HEK293 (cell line): ENCODE measurements at regions not wholly inside any gene's neighbourhood (a gene's known extent, or its start where the extent isn't known, plus 50 kb on each side); places are given as distances from the start of the nearest gene placed in this dataset.

Experiments
- CTCF ChIA-PET: fragments of 350-600 bp; formaldehyde crosslinking; extraction: SDS; loops from one replicate; lab custom pipeline; 2021; ENCODE audit warnings: antibody characterized with exemption; lab: Yijun Ruan, JAX
- POLR2A ChIA-PET: fragments of 300-600 bp; formaldehyde crosslinking; extraction: SDS; loops from one replicate; lab custom pipeline; 2020; ENCODE audit warnings: antibody characterized with exemption, inconsistent platforms; lab: Yijun Ruan, JAX
- H3K27ac ChIP-seq: fragments of 200-500 bp; sonication (Bioruptor generic); 2 replicates; pipeline ENCODE4 v1.5.1; 2014; ENCODE audit warnings: low read depth, low read length, control low read depth, inconsistent platforms; ENCODE audit errors: extremely low read depth
- H3K36me3 ChIP-seq, 2 experiments: fragments of 200-500 bp in 1 of 2; sonication (Bioruptor generic) in 1 of 2; 1 replicate in 1 of 2; 2 replicates in 1 of 2; pipeline ENCODE4 v1.5.1; 2014 to 2017; ENCODE audit warnings: inconsistent platforms in 2 of 2, low read length in 2 of 2; ENCODE audit not compliant: control insufficient read depth in 2 of 2, insufficient read depth in 1 of 2
- H3K4me1 ChIP-seq: fragments of 200-500 bp; sonication (Bioruptor generic); 2 replicates; pipeline ENCODE4 v1.5.1; 2014; ENCODE audit warnings: mild to moderate bottlenecking, low read length, inconsistent platforms; ENCODE audit not compliant: control insufficient read depth, insufficient read depth
- H3K4me3 ChIP-seq: 2 replicates; pipeline ENCODE4 v1.5.1; 2011; ENCODE audit warnings: low read depth, mild to moderate bottlenecking, control low read depth, low read length, moderate library complexity
- H3K9me3 ChIP-seq: fragments of 200-500 bp; sonication (Bioruptor generic); 2 replicates; pipeline ENCODE4 v1.5.1; 2014; ENCODE audit warnings: low read depth, low read length, inconsistent platforms; ENCODE audit not compliant: control insufficient read depth, insufficient read depth
- GLIS1 ChIP-seq: fragments of 450-650 bp; formaldehyde crosslinking; IDR thresholded peaks from 2 replicates; pipeline ENCODE4 v1.5.1; 2016; ENCODE audit warnings: missing biosample characterization, missing genetic modification characterization
- IKZF3 ChIP-seq: fragments of 450-650 bp; IDR thresholded peaks from 2 replicates; pipeline ENCODE4 v1.5.0; 2018; ENCODE audit warnings: missing biosample characterization, mild to moderate bottlenecking, missing genetic modification characterization, moderate library complexity
- MZF1 ChIP-seq: fragments of 450-650 bp; formaldehyde crosslinking; IDR thresholded peaks from 2 replicates; pipeline ENCODE4 v1.5.1; 2017; ENCODE audit warnings: missing biosample characterization, missing genetic modification characterization, borderline replicate concordance
- SCRT1 ChIP-seq: fragments of 450-650 bp; formaldehyde crosslinking; IDR thresholded peaks from 2 replicates; pipeline ENCODE4 v1.5.1; 2016; ENCODE audit warnings: missing biosample characterization, missing genetic modification characterization, borderline replicate concordance
- ZBTB21 ChIP-seq: fragments of 450-650 bp; formaldehyde crosslinking; IDR thresholded peaks from 2 replicates; pipeline ENCODE4 v1.5.1; 2017; ENCODE audit warnings: missing biosample characterization, missing genetic modification characterization
- ZBTB8A ChIP-seq: fragments of 450-650 bp; formaldehyde crosslinking; IDR thresholded peaks from 2 replicates; pipeline ENCODE4 v1.5.1; 2016; ENCODE audit warnings: missing biosample characterization, missing genetic modification characterization
- ZNF2 ChIP-seq: fragments of 450-650 bp; formaldehyde crosslinking; IDR thresholded peaks from 2 replicates; pipeline ENCODE4 v1.5.1; 2016; ENCODE audit warnings: missing biosample characterization, missing genetic modification characterization
- ZNF221 ChIP-seq: fragments of 450-650 bp; formaldehyde crosslinking; IDR thresholded peaks from 2 replicates; pipeline ENCODE4 v1.5.1; 2017; ENCODE audit warnings: missing biosample characterization, missing genetic modification characterization, borderline replicate concordance
- ZNF341 ChIP-seq: fragments of 450-650 bp; formaldehyde crosslinking; IDR thresholded peaks from 2 replicates; pipeline ENCODE4; 2016; ENCODE audit warnings: low read depth, missing biosample characterization, missing genetic modification characterization
- ZNF350 ChIP-seq: fragments of 450-650 bp; formaldehyde crosslinking; IDR thresholded peaks from 2 replicates; pipeline ENCODE4 v1.5.0; 2017; ENCODE audit warnings: missing biosample characterization, mild to moderate bottlenecking, missing genetic modification characterization
- ZNF560 ChIP-seq: fragments of 450-650 bp; formaldehyde crosslinking; IDR thresholded peaks from 2 replicates; pipeline ENCODE4 v1.5.1; 2017; ENCODE audit warnings: missing biosample characterization, missing genetic modification characterization, borderline replicate concordance
- ZNF624 ChIP-seq: fragments of 450-650 bp; formaldehyde crosslinking; IDR thresholded peaks from 2 replicates; pipeline ENCODE4 v1.5.1; 2017; ENCODE audit warnings: missing biosample characterization, missing genetic modification characterization
- ZNF701 ChIP-seq: fragments of 450-650 bp; formaldehyde crosslinking; IDR thresholded peaks from 2 replicates; pipeline ENCODE4 v1.5.1; 2016; ENCODE audit warnings: missing biosample characterization, missing genetic modification characterization
- ZNF768 ChIP-seq: fragments of 450-650 bp; formaldehyde crosslinking; IDR thresholded peaks from 2 replicates; pipeline ENCODE4 v1.5.1; 2018; ENCODE audit warnings: missing biosample characterization, mild to moderate bottlenecking, missing genetic modification characterization
- ZNF785 ChIP-seq: fragments of 450-650 bp; formaldehyde crosslinking; IDR thresholded peaks from 2 replicates; pipeline ENCODE4 v1.5.1; 2016; ENCODE audit warnings: missing biosample characterization, missing genetic modification characterization
- ZNF830 ChIP-seq: fragments of 450-650 bp; IDR thresholded peaks from 2 replicates; pipeline ENCODE4 v1.5.0; 2018; ENCODE audit warnings: missing biosample characterization, missing genetic modification characterization, low read depth, mild to moderate bottlenecking, moderate library complexity
- TF ChIP-seq, protein P1 (sequence below): fragments of 450-650 bp; formaldehyde crosslinking; IDR thresholded peaks from 2 replicates; pipeline ENCODE4 v1.5.1; 2016; ENCODE audit warnings: missing biosample characterization, missing genetic modification characterization
- TF ChIP-seq, protein P2 (sequence below): fragments of 450-650 bp; formaldehyde crosslinking; IDR thresholded peaks from 2 replicates; pipeline ENCODE4 v1.5.1; 2016; ENCODE audit warnings: missing biosample characterization, missing genetic modification characterization
- TF ChIP-seq, protein P3 (sequence below): fragments of 450-650 bp; formaldehyde crosslinking; conservative IDR thresholded peaks from 2 replicates; pipeline ENCODE4 v1.5.1; 2016; ENCODE audit warnings: low read depth, missing biosample characterization, missing genetic modification characterization
- TF ChIP-seq, protein P4 (sequence below): fragments of 450-650 bp; formaldehyde crosslinking; IDR thresholded peaks from 2 replicates; pipeline ENCODE4 v1.5.1; 2016; ENCODE audit warnings: missing biosample characterization, missing genetic modification characterization

DNA sequence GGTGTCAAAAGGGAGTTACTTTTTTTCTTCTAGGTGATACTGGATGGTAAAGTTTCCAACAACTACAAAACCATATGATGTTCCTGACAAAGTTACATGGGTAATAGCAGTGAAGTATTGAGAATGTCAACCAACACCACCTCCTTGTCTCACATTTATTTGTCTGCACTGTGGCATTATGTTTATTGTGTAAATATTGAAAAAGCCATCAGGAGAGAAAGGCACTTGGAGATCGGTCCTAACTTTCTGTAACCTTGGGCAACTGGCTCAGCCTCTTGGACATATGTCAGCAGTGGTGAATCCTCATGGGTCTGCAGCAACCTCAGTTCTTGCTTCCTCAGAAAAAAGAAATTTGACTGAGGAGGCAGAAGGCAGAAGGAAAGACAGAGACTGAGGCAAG is 50.0 kb upstream of the ICE1 start:
- Histone ChIP-seq H3K27ac (no peak overlapping the region), H3K9me3 (no peaks in the 10 kb centered on the region)
- CTCF ChIA-PET: no interaction called here
- TF ChIP-seq ZNF785 (tag by site-specific recombination) (no peak), ZBTB21 (tag by site-specific recombination) (no peak), IKZF3 (tag by site-specific recombination) (no peak), GLIS1 (no peak), SCRT1 (tag by site-specific recombination) (no peak), ZNF624 (no peak), ZBTB8A (no peak), ZNF830 (tag by site-specific recombination) (no peak), ZNF350 (tag by site-specific recombination) (no peak), ZNF701 (tag by site-specific recombination) (no peak), ZNF2 (tag by site-specific recombination) (no peak), ZNF341 (tag by site-specific recombination) (no peak), ZNF560 (tag by site-specific recombination) (no peak), ZNF221 (tag by site-specific recombination) (no peak), ZNF768 (no peak), MZF1 (tag by site-specific recombination) (no peak)
- TF ChIP-seq, protein P1, sequence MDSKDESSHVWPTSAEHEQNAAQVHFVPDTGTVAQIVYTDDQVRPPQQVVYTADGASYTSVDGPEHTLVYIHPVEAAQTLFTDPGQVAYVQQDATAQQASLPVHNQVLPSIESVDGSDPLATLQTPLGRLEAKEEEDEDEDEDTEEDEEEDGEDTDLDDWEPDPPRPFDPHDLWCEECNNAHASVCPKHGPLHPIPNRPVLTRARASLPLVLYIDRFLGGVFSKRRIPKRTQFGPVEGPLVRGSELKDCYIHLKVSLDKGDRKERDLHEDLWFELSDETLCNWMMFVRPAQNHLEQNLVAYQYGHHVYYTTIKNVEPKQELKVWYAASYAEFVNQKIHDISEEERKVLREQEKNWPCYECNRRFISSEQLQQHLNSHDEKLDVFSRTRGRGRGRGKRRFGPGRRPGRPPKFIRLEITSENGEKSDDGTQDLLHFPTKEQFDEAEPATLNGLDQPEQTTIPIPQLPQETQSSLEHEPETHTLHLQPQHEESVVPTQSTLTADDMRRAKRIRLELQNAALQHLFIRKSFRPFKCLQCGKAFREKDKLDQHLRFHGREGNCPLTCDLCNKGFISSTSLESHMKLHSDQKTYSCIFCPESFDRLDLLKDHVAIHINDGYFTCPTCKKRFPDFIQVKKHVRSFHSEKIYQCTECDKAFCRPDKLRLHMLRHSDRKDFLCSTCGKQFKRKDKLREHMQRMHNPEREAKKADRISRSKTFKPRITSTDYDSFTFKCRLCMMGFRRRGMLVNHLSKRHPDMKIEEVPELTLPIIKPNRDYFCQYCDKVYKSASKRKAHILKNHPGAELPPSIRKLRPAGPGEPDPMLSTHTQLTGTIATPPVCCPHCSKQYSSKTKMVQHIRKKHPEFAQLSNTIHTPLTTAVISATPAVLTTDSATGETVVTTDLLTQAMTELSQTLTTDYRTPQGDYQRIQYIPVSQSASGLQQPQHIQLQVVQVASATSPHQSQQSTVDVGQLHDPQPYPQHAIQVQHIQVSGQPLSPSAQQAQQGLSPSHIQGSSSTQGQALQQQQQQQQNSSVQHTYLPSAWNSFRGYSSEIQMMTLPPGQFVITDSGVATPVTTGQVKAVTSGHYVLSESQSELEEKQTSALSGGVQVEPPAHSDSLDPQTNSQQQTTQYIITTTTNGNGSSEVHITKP: no peak
- TF ChIP-seq, protein P2, sequence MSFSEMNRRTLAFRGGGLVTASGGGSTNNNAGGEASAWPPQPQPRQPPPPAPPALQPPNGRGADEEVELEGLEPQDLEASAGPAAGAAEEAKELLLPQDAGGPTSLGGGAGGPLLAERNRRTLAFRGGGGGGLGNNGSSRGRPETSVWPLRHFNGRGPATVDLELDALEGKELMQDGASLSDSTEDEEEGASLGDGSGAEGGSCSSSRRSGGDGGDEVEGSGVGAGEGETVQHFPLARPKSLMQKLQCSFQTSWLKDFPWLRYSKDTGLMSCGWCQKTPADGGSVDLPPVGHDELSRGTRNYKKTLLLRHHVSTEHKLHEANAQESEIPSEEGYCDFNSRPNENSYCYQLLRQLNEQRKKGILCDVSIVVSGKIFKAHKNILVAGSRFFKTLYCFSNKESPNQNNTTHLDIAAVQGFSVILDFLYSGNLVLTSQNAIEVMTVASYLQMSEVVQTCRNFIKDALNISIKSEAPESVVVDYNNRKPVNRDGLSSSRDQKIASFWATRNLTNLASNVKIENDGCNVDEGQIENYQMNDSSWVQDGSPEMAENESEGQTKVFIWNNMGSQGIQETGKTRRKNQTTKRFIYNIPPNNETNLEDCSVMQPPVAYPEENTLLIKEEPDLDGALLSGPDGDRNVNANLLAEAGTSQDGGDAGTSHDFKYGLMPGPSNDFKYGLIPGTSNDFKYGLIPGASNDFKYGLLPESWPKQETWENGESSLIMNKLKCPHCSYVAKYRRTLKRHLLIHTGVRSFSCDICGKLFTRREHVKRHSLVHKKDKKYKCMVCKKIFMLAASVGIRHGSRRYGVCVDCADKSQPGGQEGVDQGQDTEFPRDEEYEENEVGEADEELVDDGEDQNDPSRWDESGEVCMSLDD (tag by site-specific recombination): no peak
- TF ChIP-seq, protein P3, sequence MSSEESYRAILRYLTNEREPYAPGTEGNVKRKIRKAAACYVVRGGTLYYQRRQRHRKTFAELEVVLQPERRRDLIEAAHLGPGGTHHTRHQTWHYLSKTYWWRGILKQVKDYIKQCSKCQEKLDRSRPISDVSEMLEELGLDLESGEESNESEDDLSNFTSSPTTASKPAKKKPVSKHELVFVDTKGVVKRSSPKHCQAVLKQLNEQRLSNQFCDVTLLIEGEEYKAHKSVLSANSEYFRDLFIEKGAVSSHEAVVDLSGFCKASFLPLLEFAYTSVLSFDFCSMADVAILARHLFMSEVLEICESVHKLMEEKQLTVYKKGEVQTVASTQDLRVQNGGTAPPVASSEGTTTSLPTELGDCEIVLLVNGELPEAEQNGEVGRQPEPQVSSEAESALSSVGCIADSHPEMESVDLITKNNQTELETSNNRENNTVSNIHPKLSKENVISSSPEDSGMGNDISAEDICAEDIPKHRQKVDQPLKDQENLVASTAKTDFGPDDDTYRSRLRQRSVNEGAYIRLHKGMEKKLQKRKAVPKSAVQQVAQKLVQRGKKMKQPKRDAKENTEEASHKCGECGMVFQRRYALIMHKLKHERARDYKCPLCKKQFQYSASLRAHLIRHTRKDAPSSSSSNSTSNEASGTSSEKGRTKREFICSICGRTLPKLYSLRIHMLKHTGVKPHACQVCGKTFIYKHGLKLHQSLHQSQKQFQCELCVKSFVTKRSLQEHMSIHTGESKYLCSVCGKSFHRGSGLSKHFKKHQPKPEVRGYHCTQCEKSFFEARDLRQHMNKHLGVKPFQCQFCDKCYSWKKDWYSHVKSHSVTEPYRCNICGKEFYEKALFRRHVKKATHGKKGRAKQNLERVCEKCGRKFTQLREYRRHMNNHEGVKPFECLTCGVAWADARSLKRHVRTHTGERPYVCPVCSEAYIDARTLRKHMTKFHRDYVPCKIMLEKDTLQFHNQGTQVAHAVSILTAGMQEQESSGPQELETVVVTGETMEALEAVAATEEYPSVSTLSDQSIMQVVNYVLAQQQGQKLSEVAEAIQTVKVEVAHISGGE: no peak
- TF ChIP-seq, protein P4, sequence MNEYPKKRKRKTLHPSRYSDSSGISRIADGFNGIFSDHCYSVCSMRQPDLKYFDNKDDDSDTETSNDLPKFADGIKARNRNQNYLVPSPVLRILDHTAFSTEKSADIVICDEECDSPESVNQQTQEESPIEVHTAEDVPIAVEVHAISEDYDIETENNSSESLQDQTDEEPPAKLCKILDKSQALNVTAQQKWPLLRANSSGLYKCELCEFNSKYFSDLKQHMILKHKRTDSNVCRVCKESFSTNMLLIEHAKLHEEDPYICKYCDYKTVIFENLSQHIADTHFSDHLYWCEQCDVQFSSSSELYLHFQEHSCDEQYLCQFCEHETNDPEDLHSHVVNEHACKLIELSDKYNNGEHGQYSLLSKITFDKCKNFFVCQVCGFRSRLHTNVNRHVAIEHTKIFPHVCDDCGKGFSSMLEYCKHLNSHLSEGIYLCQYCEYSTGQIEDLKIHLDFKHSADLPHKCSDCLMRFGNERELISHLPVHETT (tag by site-specific recombination): no peak
- TF ChIP-seq, all 188 proteins: peak for 0
- POLR2A ChIA-PET: no interaction called here
- Histone ChIP-seq H3K4me1 (peaks cover 6% of the 10 kb centered on the region), H3K4me3 (no peak overlapping the region), H3K36me3 (no peaks in the 10 kb centered on the region)
